Renal cortex interstitium (tissue), 11 donors: ENCODE measurements at regions not wholly inside any gene's neighbourhood (a gene's known extent, or its start where the extent isn't known, plus 50 kb on each side); places are given as distances from the start of the nearest gene placed in this dataset.

Experiments
- DNase-seq, 11 donors: peaks; one replicate each; pipeline ENCODE4 v3.0.0-alpha.2; 2013; ENCODE audit warnings: low read depth in 9 of 11, low spot score in 4 of 11; ENCODE audit errors: extremely low read depth in 1 of 11

- peak in 1 of 11 donors; percentile 9 for DNase-seq
Observed at GRCh38 chr4:138087066-138087719, 155.0 kb downstream of the SLC7A11 start.

GRCh38 chr4:138086611-138087041 lies 155.5 kb downstream of the SLC7A11 start:
- peak in 3 of 11 donors; percentile 21 to 52 (median 32) for DNase-seq

- peak in 1 of 11 donors; percentile 7 for DNase-seq
Observed at GRCh38 chr4:138085736-138086305, 156.3 kb downstream of the SLC7A11 start.

- no peak for DNase-seq
Observed at GRCh38 chr4:138078751-138079520, 163.2 kb downstream of the SLC7A11 start.

GRCh38 chr4:138078253-138078652 lies 163.9 kb downstream of the SLC7A11 start:
- no peak for DNase-seq

GRCh38 chr4:138076561-138076960 lies 165.6 kb downstream of the SLC7A11 start:
- no peak for DNase-seq

GRCh38 chr4:138070816-138071215 lies 171.3 kb downstream of the SLC7A11 start:
- no peak for DNase-seq

- no peak for DNase-seq
Observed at GRCh38 chr4:138063581-138063980, 178.6 kb downstream of the SLC7A11 start.

- no peak for DNase-seq
Observed at GRCh38 chr4:138062929-138063328, 179.2 kb downstream of the SLC7A11 start.

GRCh38 chr4:138056541-138056940 lies 185.6 kb downstream of the SLC7A11 start:
- no peak for DNase-seq

GRCh38 chr4:138055890-138056289 lies 186.3 kb downstream of the SLC7A11 start:
- no peak for DNase-seq

GRCh38 chr4:138053641-138054301 lies 188.4 kb downstream of the SLC7A11 start:
- DNase-seq: no peak

- DNase-seq: no peak
Observed at GRCh38 chr4:138052806-138053632, 189.1 kb downstream of the SLC7A11 start.

GRCh38 chr4:138051157-138051556 lies 191.0 kb downstream of the SLC7A11 start:
- DNase-seq: no peak

- no peak for DNase-seq
Observed at GRCh38 chr4:138050601-138051000, 191.5 kb downstream of the SLC7A11 start.

- no peak for DNase-seq
Observed at GRCh38 chr4:138049355-138049754, 192.8 kb downstream of the SLC7A11 start.

- no peak for DNase-seq
Observed at GRCh38 chr4:138047290-138047689, 194.9 kb downstream of the SLC7A11 start.

GRCh38 chr4:138045036-138045435 lies 197.1 kb downstream of the SLC7A11 start:
- no peak for DNase-seq

- no peak for DNase-seq
Observed at GRCh38 chr4:138039010-138039409, 203.1 kb downstream of the SLC7A11 start.
